ENCODE measurements at regions not wholly inside any gene's neighbourhood (a gene's known extent, or its start where the extent isn't known, plus 50 kb on each side); places are given as distances from the start of the nearest gene placed in this dataset.

GRCh38 chr13:40076765-40077362 lies 421.4 kb downstream of the COG6 start:
- TF ChIP-seq CTCF (conservative IDR thresholded peaks at IDR 0.05; ENCODE audit: low read depth in 2 of 2): no peak
- no peak for TF ChIP-seq EZH2 (IDR thresholded peaks at IDR 0.05; ENCODE audit: low read depth, unreplicated experiment)
- TF ChIP-seq REST (IDR thresholded peaks at IDR 0.05; ENCODE audit: unreplicated experiment): no peak
- no peak for TF ChIP-seq POLR2AphosphoS5 (IDR thresholded peaks at IDR 0.05; ENCODE audit: low read depth)
- no peak for TF ChIP-seq STAT1 (IDR thresholded peaks at IDR 0.05; ENCODE audit: unreplicated experiment)
- TF ChIP-seq CREB1 (CRISPR knock-in tag; IDR thresholded peaks at IDR 0.05; ENCODE audit: low read depth): no peak
- TF ChIP-seq EZH2phosphoT487 (IDR thresholded peaks at IDR 0.05; ENCODE audit: unreplicated experiment): no peak
- TF ChIP-seq ZNF114 (CRISPR knock-in tag; IDR thresholded peaks at IDR 0.05): no peak
- TF ChIP-seq ETS1 (IDR thresholded peaks at IDR 0.05): no peak

Data from GM23338 (cell line).